T-helper 17 cell (primary cell): ENCODE measurements at regions not wholly inside any gene's neighbourhood (a gene's known extent, or its start where the extent isn't known, plus 50 kb on each side); places are given as distances from the start of the nearest gene placed in this dataset.

Source experiments
- ATAC-seq: fragments of 150-1000 bp; cut with Tn5 transposase; 2 replicates; pipeline ENCODE4 v1.10.0; 2021; ENCODE audit warnings: mild to moderate bottlenecking, moderate library complexity
- DNase-seq, 3 donors: peaks; one replicate each; pipeline versions ENCODE4 v3.0.0 to v3.0.0-alpha.2; 2020 to 2021
- H3K9me3 ChIP-seq: one replicate; pipeline ENCODE4 v1.7.0; 2013; ENCODE audit warnings: low read length, mild to moderate bottlenecking; ENCODE audit not compliant: control insufficient read depth, poor library complexity, severe bottlenecking
- H3K27ac Mint-ChIP-seq: one replicate; pipeline ENCODE4 v1.8.0; 2022; ENCODE audit warnings: mild to moderate bottlenecking, moderate library complexity, mixed read lengths
- H3K27me3 Mint-ChIP-seq: one replicate; pipeline ENCODE4 v1.8.0; 2022; ENCODE audit warnings: mixed read lengths
- H3K36me3 Mint-ChIP-seq: one replicate; pipeline ENCODE4 v1.8.0; 2022; ENCODE audit warnings: low read depth, mixed read lengths
- H3K4me1 Mint-ChIP-seq: one replicate; pipeline ENCODE4 v1.8.0; 2022; ENCODE audit warnings: mild to moderate bottlenecking, mixed read lengths
- H3K4me3 Mint-ChIP-seq: one replicate; pipeline ENCODE4 v1.8.0; 2022; ENCODE audit warnings: mild to moderate bottlenecking, moderate library complexity, mixed read lengths

DNA sequence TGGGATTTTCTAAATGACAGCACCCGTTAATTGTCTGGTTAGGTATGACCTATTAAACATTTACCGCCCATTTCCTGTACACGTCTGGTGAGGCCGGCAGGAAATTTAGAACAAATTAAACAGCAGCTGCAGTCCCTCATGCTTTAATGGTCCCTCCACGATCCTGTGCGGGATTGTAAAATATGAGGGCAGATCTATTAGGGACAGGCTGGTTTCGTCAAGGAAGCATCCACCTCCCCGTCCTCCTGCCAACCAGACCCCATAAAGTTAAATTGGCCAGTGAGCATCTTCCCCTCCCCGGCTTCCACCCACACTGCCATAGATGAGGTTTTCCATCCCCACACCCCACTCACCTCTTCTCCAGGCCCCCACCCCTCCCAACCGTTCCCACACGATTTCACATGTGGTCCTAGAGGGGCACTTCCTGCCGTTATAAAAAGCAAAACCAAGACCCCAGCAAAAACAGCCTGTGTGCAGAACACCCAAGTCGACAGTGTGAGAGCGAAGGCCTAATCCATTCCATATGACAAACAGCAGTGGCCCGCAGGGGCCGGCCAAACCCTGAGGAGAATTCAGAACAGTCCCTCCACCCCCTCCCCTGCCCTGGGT is 331.9 kb downstream of the FOXL1 start:
- H3K36me3 Mint-ChIP-seq, result no peaks in the 10 kb centered on the region

GRCh38 chr16:86911437-86911958 is 333.1 kb downstream of the FOXL1 start:
- ATAC-seq, result no peak
- Mint-ChIP-seq H3K36me3 (no peaks in the 10 kb centered on the region), H3K27ac (no peak overlapping the region), H3K27me3 (peaks cover 16% of the 10 kb centered on the region), H3K4me3 (no peak overlapping the region), H3K4me1 (no peaks in the 10 kb centered on the region)
- no peak for DNase-seq
- H3K9me3 ChIP-seq, result no peaks in the 10 kb centered on the region

More for the DNA sequence above, 331.9 kb downstream of the FOXL1 start:
- ATAC-seq (no peak), DNase-seq (no peak)
- peaks cover 12% of the 10 kb centered on the region for H3K27me3 Mint-ChIP-seq
- no peak overlapping the region for H3K27ac Mint-ChIP-seq
- no peak overlapping the region for H3K4me3 Mint-ChIP-seq
- H3K4me1 Mint-ChIP-seq, result no peaks in the 10 kb centered on the region
- no peaks in the 10 kb centered on the region for H3K9me3 ChIP-seq

DNA sequence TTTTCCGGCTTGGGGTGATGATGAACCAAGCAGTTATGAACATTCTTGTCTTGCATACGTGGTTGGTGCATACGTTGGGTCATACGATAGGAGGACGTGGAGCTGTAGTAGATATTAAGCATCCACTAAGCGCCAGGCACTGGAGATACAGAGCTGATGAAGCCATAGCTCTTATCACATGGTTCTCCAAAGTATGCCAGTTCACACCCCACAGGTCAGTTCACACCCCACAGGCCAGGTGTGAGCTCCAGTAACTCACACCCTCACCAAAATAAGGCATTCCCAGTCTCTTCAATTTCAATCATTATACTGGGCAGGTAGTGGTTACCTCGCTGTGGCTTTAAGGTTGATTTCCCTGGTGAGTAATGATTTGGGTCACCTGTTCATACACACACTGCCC is 335.5 kb downstream of the FOXL1 start:
- Mint-ChIP-seq H3K4me1 (no peaks in the 10 kb centered on the region), H3K4me3 (no peak overlapping the region), H3K27ac (no peak overlapping the region), H3K27me3 (peaks cover 23% of the 10 kb centered on the region), H3K36me3 (no peaks in the 10 kb centered on the region)
- H3K9me3 ChIP-seq, result no peaks in the 10 kb centered on the region
- no peak for DNase-seq
- ATAC-seq, result no peak

DNA sequence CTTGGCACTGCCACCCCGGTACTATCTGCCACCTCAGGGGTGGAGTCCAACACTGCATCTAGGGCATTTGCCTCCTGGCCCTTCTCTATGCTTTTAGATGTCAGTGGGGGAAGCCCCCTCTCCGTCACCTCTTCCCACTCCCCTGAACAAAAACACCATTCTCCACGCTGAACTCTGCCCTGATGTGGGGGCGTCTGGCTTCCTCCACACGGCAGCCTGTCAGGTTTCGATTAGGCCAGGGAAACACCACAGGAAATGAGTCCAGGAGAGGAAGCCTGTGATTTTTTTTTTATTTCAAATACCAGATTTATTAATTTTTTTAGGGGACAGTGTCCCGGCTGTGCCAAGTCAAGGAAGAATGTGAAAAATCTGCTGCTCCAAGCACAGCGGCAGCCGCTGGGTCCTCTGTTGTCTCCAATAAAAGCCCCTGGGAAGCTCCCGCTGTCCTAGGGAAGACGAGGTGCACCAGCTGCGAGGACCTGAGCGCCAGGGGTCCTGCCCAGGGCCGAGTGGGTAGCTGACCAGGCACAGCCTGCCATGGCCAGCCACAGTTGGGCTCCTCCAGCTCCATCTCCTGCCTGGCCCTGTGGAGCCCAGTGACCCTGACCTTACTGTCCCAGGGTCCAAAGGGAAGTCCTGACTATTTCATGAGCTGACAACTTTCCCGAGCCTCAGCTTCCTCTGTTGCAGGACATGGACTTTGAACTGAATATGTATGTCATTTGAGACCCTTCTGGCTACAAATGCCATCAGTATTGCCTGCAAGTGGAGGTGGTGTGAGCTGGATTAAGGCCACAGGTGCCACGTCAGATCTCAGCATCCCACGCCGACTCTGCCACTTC is 336.7 kb downstream of the FOXL1 start:
- H3K27ac Mint-ChIP-seq, result no peak overlapping the region
- peaks cover 31% of the 10 kb centered on the region for H3K27me3 Mint-ChIP-seq
- no peaks in the 10 kb centered on the region for H3K9me3 ChIP-seq
- H3K4me1 Mint-ChIP-seq, result no peaks in the 10 kb centered on the region
- no peak for DNase-seq
- no peaks in the 10 kb centered on the region for H3K36me3 Mint-ChIP-seq
- no peak for ATAC-seq
- no peak overlapping the region for H3K4me3 Mint-ChIP-seq

DNA sequence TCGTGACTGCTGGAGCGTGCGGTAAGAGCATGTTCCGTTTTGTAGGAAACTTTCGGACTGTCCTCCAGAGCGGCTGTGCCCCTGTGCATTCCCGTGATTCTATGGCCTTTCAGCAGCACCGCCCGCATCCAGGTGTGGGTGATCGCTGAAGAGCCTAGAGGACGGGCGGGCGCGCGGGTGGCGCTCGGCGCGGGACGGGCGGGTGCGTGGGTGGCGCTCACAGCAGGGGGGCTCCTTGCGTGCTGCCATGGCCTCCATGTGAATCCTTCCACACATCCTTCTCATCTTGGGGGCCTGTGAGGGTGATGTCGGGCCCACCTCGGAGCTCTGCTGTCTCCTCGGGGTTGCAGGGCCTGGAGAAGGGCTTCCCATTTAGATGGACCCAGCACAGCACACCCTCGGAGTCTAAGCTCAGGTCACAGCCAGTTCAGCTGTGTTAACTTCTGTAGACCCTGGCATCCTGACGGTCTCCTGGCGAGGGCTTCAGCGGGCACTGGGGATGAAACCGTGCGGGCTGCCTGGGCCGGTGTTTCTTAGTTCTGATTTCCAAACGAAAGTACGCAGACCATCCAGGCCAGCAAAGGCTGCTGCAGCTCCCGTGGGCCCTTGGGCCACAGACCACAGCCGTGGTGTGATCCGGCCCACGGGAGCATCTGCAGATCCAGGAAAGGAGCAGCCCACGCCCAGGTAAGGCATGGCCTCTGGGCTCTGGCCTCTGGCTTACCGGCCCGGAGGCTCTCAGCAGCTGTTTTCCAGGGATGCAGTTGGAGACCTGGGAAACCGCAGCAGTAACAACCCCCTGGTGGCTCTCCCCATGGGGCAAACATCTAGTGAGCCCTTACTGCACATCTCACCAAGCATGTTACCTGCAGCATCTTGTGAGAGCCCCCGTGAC is 339.4 kb downstream of the FOXL1 start:
- H3K4me3 Mint-ChIP-seq, result no peak overlapping the region
- no peak for DNase-seq
- no peak for ATAC-seq
- H3K36me3 Mint-ChIP-seq, result no peaks in the 10 kb centered on the region
- no peaks in the 10 kb centered on the region for H3K9me3 ChIP-seq
- H3K4me1 Mint-ChIP-seq, result no peaks in the 10 kb centered on the region
- no peak overlapping the region for H3K27ac Mint-ChIP-seq
- peaks cover 32% of the 10 kb centered on the region for H3K27me3 Mint-ChIP-seq

DNA sequence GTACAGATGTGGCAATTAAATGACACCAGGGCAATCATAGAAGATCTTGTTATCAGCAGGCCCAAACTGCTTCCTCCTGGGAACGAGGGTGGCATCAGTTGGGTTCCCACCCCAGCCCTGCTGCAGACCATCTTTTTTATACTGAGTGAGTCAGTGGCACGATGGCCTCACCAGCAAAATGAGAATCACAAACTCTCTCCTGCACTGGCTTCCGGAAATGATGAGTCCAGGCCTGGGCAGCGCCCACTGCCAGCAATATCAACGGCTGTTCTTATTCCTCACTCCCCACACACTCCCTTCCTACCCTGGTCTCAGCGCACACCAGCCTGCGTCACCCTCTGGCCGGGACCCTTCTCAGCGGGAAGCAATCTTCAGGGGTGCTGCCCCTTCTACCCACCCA is 340.3 kb downstream of the FOXL1 start:
- H3K4me3 Mint-ChIP-seq, result no peak overlapping the region
- DNase-seq (no peak), ATAC-seq (no peak)

GRCh38 chr16:86919078-86919477 is 340.7 kb downstream of the FOXL1 start:
- Mint-ChIP-seq H3K4me1 (no peaks in the 10 kb centered on the region), H3K36me3 (no peaks in the 10 kb centered on the region), H3K27me3 (peaks cover 33% of the 10 kb centered on the region), H3K27ac (no peak overlapping the region), H3K4me3 (no peak overlapping the region)
- ATAC-seq (no peak), DNase-seq (no peak)
- no peaks in the 10 kb centered on the region for H3K9me3 ChIP-seq

More for the DNA sequence above, 340.3 kb downstream of the FOXL1 start:
- no peaks in the 10 kb centered on the region for H3K9me3 ChIP-seq
- Mint-ChIP-seq H3K27ac (no peak overlapping the region), H3K4me1 (no peaks in the 10 kb centered on the region), H3K36me3 (no peaks in the 10 kb centered on the region), H3K27me3 (peaks cover 32% of the 10 kb centered on the region)

DNA sequence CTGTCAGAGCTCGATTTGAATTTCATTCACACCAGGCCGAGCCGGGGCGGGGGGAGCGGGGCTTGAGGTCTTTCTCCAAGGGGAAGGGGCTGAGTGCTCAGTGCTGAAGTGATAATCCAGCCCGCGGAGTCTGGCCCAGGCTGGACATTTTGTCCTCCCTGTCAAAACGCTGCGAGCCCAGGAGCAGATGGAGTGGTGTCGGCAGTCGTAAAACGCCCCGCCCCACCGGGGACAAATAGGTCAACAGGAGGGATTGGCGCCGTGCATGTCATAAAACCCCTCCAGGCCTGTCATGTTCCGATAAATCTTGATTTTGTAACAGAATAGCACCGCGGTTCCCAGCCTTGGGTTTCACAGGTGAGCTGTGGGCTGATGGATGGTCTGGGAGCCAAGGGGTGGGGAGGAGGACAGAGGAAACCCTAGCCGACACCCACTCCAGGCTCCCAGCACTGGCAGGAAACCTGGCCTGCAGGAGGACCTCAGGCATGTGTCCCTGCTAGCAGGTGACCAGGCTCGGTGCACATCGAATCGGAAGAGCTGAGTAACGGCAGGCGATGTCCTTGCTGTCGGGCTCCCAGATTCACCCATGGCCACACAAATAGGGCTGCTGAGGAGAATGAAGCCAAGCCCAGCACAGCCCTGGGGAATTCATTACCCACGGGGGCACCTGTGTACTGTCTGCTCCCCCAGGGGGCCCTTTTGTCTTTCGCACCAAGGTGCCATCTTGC is 341.4 kb downstream of the FOXL1 start:
- Mint-ChIP-seq H3K4me1 (no peaks in the 10 kb centered on the region), H3K27me3 (peaks cover 35% of the 10 kb centered on the region), H3K4me3 (no peak overlapping the region), H3K27ac (no peak overlapping the region), H3K36me3 (no peaks in the 10 kb centered on the region)
- no peak for ATAC-seq
- no peak for DNase-seq
- H3K9me3 ChIP-seq, result no peaks in the 10 kb centered on the region

DNA sequence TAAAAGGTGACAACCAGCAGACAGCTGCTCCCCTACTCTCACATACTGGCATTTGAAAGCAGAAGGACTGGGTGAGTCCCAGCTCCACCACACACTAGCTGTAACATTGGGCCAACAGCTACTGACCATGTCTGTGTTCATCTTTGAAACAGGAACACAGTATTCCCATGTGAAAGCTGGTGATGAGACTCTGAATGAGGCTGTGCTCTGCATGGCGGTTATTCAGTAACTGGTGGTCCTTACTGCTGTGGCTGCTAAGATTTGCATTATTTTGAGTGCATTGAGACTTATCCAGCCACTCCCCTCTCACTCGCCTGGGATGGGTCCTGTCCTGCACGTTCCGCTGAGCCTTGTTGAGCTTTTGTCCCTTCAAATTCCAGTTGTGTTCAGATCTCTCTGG is 342.9 kb downstream of the FOXL1 start:
- Mint-ChIP-seq H3K4me3 (no peak overlapping the region), H3K4me1 (no peaks in the 10 kb centered on the region), H3K36me3 (peaks cover 2% of the 10 kb centered on the region), H3K27ac (no peak overlapping the region), H3K27me3 (peaks cover 37% of the 10 kb centered on the region)
- H3K9me3 ChIP-seq, result no peaks in the 10 kb centered on the region
- no peak for ATAC-seq
- no peak for DNase-seq

GRCh38 chr16:86922311-86922710 is 344.0 kb downstream of the FOXL1 start:
- Mint-ChIP-seq H3K36me3 (peaks cover 2% of the 10 kb centered on the region), H3K4me3 (no peak overlapping the region), H3K4me1 (no peaks in the 10 kb centered on the region), H3K27me3 (peaks cover 32% of the 10 kb centered on the region), H3K27ac (no peak overlapping the region)
- ATAC-seq (no peak), DNase-seq (no peak)
- H3K9me3 ChIP-seq, result no peaks in the 10 kb centered on the region

DNA sequence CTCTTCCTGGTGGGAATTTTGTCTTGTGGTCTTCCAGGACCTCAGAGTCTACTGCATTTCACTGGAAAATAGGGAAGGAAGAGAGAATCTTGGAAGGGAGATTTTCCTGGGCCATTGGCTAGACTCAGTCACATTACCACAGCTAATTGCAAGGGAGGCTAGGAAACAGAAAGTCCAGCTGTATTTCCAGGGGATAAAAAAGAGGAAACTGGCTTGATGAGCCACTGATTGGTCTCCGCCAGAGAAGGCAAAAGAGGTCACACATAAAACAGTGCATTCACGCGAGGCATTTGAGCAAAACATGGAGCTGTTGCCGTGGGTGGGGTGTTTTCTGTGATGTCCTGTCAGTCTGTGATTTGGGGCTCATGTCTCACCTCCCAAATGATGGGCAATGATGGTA is 345.3 kb downstream of the FOXL1 start:
- no peak overlapping the region for H3K4me3 Mint-ChIP-seq
- ATAC-seq (no peak), DNase-seq (no peak)
- peaks cover 2% of the 10 kb centered on the region for H3K36me3 Mint-ChIP-seq
- no peaks in the 10 kb centered on the region for H3K4me1 Mint-ChIP-seq
- H3K9me3 ChIP-seq, result no peaks in the 10 kb centered on the region
- H3K27ac Mint-ChIP-seq, result no peak overlapping the region
- H3K27me3 Mint-ChIP-seq, result peaks cover 33% of the 10 kb centered on the region

DNA sequence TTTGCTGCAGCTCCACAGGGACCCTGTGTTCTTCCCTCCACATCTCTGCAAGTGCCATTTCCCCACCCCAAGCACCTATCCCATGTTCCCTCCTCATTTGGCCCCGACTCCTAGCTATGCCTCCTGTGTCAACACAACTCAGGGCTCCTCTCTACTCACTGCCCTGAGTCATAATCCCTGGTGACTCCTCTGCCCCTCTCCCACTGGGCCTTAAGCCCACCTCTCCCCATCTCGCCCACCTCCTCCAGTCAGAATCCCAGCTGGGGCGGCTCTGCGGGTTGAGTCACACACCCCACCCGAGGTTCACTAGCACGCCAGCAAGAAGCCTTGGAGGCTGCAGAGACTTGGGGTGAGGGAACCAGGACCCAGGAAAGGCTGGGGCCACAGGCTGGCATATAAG is 346.2 kb downstream of the FOXL1 start:
- no peaks in the 10 kb centered on the region for H3K9me3 ChIP-seq
- no peak for DNase-seq
- ATAC-seq, result no peak
- Mint-ChIP-seq H3K36me3 (peaks cover 2% of the 10 kb centered on the region), H3K4me1 (no peaks in the 10 kb centered on the region), H3K4me3 (no peak overlapping the region), H3K27ac (no peak overlapping the region), H3K27me3 (peaks cover 37% of the 10 kb centered on the region)
